Mucosa of stomach (tissue), 1 donor: ENCODE measurements at regions not wholly inside any gene's neighbourhood (a gene's known extent, or its start where the extent isn't known, plus 50 kb on each side); places are given as distances from the start of the nearest gene placed in this dataset.

Experiments used
- H3K27me3 ChIP-seq: one replicate; pipeline ENCODE4 v1.7.0; 2013; ENCODE audit warnings: mild to moderate bottlenecking, low read length; ENCODE audit not compliant: control insufficient read depth, insufficient read depth
- H3K36me3 ChIP-seq: one replicate; pipeline ENCODE4 v1.7.0; 2013; ENCODE audit warnings: low read length; ENCODE audit not compliant: control insufficient read depth, insufficient read depth
- H3K4me1 ChIP-seq: one replicate; pipeline ENCODE4 v1.7.0; 2013; ENCODE audit warnings: mild to moderate bottlenecking, low read length; ENCODE audit not compliant: control insufficient read depth, insufficient read depth
- H3K4me3 ChIP-seq: one replicate; pipeline ENCODE4 v1.7.0; 2013; ENCODE audit warnings: low read length
- H3K9ac ChIP-seq: one replicate; pipeline ENCODE4 v1.7.0; 2013; ENCODE audit warnings: mild to moderate bottlenecking, low read length, moderate library complexity
- H3K9me3 ChIP-seq: one replicate; pipeline ENCODE4 v1.7.0; 2013; ENCODE audit warnings: mild to moderate bottlenecking, low read length, moderate library complexity; ENCODE audit not compliant: control insufficient read depth
- donor health status: Pancreatic carcinoma.

DNA sequence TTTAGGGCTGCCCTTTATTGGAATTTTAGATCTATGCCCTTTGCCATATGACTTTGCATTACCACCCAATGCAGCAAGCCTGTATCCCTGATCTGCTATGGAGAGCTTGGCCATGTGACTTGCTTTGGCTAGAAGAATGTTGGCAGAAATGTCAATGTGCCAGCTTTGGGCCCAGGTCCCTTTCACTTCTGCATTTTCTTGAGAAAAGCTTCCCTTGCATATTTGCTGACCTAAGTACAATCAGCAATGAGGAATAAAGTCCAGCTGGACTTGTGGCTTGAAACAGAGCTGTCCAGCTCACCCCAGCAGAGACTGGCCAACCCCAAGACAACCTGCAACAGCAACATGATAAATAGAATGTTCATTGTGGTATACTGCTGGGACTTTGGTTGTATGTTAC lies 135.9 kb downstream of the PAH start:
- H3K4me1 ChIP-seq, result no peaks in the 10 kb centered on the region
- no peak overlapping the region for H3K4me3 ChIP-seq
- no peak overlapping the region for H3K9ac ChIP-seq

DNA sequence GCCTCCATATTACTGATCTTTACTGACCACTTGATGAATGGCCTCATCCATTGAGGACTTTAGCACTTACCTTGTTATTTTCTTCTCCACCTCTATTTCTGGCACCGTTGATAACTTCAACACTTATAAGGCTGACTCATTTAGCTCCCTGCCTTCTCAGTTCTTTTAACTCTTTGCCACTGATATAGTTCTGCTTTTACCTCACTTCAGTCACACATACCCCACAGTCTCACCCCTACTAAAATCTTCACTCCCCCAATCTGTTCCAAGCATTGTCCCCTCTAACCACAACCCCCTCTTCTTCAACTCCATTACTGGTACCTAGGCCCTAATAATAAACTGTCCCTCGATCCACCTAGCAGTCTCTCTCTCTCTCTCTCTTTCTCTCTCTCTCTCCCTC lies 141.0 kb downstream of the PAH start:
- Histone ChIP-seq H3K9me3 (no peaks in the 10 kb centered on the region), H3K27me3 (no peaks in the 10 kb centered on the region), H3K4me1 (no peaks in the 10 kb centered on the region), H3K36me3 (no peaks in the 10 kb centered on the region), H3K4me3 (no peak overlapping the region), H3K9ac (no peak overlapping the region)

More for the DNA sequence above, 135.9 kb downstream of the PAH start:
- no peaks in the 10 kb centered on the region for H3K36me3 ChIP-seq
- H3K27me3 ChIP-seq, result no peaks in the 10 kb centered on the region
- no peaks in the 10 kb centered on the region for H3K9me3 ChIP-seq

DNA sequence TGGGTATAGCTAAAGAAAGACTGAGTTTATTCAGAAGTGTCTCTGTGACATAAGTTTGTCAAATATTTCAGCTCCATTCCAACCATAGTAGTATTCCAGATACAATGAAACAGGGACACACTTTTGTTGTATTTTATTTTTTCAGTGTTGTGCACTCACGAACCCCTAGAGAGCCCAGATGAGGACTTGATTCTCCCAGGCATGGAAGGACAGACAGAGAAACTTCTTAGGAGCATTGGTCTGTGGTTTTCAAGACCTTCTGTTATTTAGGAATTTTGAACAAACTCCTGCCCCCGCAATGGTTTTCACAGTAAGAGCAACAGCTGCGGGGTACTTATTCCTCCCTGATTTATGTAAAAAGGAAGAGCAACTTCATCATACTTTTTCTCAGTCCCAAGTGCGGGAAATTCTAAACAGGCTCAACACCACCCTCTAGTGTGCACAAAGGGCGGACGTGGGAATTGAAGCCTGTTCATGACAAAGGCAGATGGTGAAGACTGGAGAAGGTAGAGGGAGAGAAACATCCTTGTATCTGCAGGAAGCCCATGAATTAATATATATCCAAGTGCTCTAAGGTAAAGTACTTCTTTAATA lies 147.6 kb downstream of the PAH start:
- no peaks in the 10 kb centered on the region for H3K4me1 ChIP-seq
- no peak overlapping the region for H3K9ac ChIP-seq

DNA sequence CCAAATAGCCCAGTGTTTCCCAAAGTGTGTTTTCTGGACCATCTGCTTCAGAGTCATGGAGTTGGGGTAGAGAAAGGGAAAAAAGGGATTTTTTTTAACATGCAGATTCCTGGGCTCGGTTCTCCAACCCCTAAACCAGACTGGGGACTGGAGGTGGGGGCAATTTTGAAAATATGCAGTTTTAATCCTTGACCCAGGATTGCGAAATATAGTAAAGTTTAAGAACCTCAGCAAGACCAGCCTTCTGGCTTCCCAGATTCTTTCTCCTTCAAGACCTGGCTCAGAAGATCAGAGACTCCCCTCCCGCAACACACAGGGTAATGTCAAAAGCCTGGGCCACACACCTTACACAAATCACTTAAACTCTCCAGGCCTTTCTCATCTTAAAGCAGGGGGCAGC lies 150.1 kb downstream of the PAH start:
- Histone ChIP-seq H3K36me3 (no peaks in the 10 kb centered on the region), H3K9ac (no peak overlapping the region), H3K4me3 (no peak overlapping the region), H3K9me3 (no peaks in the 10 kb centered on the region), H3K4me1 (no peaks in the 10 kb centered on the region), H3K27me3 (no peaks in the 10 kb centered on the region)

More for the DNA sequence above, 147.6 kb downstream of the PAH start:
- no peaks in the 10 kb centered on the region for H3K9me3 ChIP-seq
- H3K4me3 ChIP-seq, result no peak overlapping the region
- H3K27me3 ChIP-seq, result no peaks in the 10 kb centered on the region
- H3K36me3 ChIP-seq, result no peaks in the 10 kb centered on the region

DNA sequence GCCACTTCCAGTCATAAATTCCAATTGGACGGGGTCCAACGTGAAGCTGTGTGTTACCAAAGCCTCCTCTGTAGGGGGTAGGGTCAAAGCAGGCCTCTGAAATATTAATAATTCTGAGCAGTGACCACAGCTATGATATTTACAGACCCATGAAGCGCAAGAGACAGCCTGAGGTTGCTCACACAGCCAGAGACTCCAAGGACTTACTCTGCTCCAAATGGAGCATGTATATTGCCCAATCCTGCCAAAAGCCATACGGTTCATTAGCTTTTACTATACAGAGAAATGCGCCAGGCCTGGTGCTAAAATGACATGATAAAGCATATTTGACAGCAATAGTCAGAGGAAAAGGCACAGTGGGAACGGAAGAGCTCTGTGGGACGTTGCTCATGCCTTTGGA lies 151.3 kb downstream of the PAH start:
- Histone ChIP-seq H3K27me3 (no peaks in the 10 kb centered on the region), H3K9ac (no peak overlapping the region), H3K4me1 (no peaks in the 10 kb centered on the region), H3K9me3 (no peaks in the 10 kb centered on the region), H3K4me3 (no peak overlapping the region), H3K36me3 (no peaks in the 10 kb centered on the region)

DNA sequence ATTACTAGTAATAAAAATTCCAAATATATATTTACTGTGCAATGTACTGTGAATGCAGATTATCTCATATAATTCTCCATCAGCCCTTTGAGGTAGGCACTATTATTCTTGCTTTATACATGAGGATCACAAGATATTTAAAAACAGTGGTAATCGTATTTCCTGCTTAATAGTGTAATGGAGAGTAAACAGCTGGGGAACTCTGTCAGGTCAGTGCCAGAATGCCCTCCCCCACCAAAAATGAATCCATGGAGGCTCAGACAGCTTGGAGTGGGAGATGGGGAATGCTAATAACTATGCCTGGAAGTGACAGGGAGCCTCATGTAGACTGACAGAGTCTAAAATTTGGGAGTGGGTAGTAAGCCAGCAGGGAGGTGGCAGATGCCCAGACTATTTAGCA lies 153.6 kb downstream of the PAH start:
- H3K9ac ChIP-seq, result no peak overlapping the region
- no peaks in the 10 kb centered on the region for H3K36me3 ChIP-seq
- H3K9me3 ChIP-seq, result no peaks in the 10 kb centered on the region
- H3K4me3 ChIP-seq, result no peak overlapping the region
- no peaks in the 10 kb centered on the region for H3K4me1 ChIP-seq
- no peaks in the 10 kb centered on the region for H3K27me3 ChIP-seq

DNA sequence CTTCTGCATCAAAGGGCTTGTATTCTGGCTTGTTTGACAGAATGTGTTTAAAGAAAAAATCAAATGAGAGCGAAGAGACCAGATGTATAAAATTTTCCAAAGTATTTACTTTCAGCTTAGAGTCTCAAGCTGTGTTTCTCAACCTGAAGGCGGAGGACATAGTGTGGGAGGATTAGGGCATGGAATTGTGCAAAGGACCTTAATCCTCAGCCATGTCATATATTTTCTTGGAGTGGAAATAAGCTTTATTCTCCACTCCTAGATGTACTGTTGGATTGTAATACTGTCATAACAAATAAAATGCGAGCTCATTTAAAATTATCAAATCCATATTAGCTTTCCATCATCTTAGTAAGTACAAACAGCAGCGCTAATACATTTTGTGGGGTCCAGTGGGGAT lies 154.0 kb downstream of the PAH start:
- Histone ChIP-seq H3K27me3 (no peaks in the 10 kb centered on the region), H3K9ac (no peak overlapping the region), H3K4me3 (no peak overlapping the region), H3K36me3 (no peaks in the 10 kb centered on the region), H3K9me3 (no peaks in the 10 kb centered on the region), H3K4me1 (no peaks in the 10 kb centered on the region)

DNA sequence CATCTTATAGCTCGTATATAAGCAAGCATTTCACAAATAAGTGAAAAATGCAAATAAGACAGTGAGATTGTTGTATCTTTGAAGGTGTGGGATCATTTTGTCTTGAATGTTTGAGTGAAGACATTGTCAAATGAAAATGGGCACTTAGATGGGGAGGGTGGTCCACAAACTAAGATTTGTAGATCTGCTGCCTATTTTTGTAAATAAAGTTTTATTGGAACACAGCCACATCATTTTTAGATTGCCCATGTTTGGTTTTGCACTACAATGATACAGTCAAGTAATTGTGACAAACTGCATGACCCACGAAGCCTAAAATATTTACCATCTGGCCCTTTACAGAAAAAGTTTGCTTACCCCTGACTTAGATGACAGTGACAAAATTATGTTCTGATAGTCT lies 156.7 kb downstream of the PAH start:
- no peak overlapping the region for H3K4me3 ChIP-seq
- no peak overlapping the region for H3K9ac ChIP-seq
- H3K36me3 ChIP-seq, result no peaks in the 10 kb centered on the region
- no peaks in the 10 kb centered on the region for H3K9me3 ChIP-seq
- no peaks in the 10 kb centered on the region for H3K27me3 ChIP-seq
- H3K4me1 ChIP-seq, result no peaks in the 10 kb centered on the region

DNA sequence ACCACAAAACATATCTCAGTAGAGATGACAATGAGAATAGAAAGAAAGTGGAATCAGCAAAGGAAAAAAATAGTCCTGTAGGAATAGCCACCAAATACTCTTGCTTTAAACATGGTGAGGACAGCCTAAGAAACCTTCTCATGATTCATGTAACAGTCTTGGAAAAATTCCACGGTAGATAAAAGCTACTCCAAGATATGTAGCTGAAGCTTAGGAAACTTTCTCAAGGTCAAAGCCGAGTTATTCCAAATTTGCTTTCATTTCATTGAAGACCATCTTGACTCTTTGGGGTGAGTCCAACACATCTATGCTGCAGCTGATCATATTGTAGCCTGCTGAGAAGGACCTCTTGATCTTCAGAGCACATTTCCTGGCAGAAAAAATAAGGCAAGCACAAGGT lies 157.6 kb downstream of the PAH start:
- Histone ChIP-seq H3K36me3 (no peaks in the 10 kb centered on the region), H3K4me3 (no peak overlapping the region)

DNA sequence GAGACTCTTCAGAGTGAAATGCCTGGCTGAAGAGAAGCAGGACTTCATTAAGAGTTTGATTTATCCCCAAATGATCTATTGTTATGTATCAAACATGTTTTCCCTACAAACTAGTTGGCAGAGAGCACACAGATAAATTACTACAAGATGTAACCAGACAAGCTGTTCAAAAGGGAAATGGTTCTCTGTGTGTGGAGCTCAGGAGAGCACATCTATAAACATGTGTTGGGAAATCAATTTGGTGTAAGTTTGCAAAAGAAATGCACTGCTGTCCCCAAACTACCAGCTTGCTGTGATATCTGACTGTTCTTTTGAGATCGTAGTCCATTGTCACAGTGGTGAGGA lies 159.2 kb downstream of the PAH start:
- Histone ChIP-seq H3K9me3 (no peaks in the 10 kb centered on the region), H3K9ac (no peak overlapping the region), H3K27me3 (no peaks in the 10 kb centered on the region), H3K4me1 (no peaks in the 10 kb centered on the region), H3K36me3 (no peaks in the 10 kb centered on the region), H3K4me3 (no peak overlapping the region)

More for the DNA sequence above, 157.6 kb downstream of the PAH start:
- H3K4me1 ChIP-seq, result no peaks in the 10 kb centered on the region
- no peaks in the 10 kb centered on the region for H3K27me3 ChIP-seq
- no peaks in the 10 kb centered on the region for H3K9me3 ChIP-seq
- H3K9ac ChIP-seq, result no peak overlapping the region

DNA sequence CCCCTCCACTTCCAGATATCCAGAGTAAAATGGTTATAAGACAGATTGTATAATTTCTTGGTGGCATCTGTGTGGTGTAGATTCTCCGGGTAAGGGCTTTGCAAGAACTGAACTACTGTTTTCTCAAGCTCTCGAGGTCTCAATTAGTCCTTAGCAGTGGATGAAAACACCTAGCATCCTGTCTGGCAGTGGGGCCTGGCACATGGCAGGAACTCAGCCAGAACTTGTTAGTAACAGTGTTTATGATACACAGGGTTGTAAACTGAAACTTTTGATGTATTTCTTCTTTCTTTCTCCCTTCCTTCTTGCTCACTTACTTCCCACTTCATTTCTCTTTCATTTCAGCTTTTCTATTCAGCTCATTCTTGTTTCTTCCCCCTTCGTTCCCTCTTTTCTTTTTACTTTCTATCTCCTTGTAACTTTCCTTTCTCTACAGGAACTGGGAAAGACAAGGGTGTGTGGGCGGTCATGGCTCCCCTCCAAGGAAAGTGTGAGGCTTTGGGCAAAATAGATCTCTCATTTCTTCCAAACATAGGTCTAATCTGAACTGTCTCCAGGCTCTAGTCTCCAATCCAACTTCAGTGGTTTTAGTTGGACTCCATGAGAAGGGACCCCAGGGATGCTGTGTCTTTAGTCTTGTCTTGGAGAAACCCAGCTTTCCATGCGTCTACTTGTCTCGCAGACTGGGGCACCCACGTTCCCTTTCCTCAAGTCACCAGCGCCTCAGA lies 159.7 kb downstream of the PAH start:
- no peak overlapping the region for H3K4me3 ChIP-seq
- H3K36me3 ChIP-seq, result no peaks in the 10 kb centered on the region
- no peaks in the 10 kb centered on the region for H3K4me1 ChIP-seq
- H3K27me3 ChIP-seq, result no peaks in the 10 kb centered on the region
- H3K9ac ChIP-seq, result no peak overlapping the region
- H3K9me3 ChIP-seq, result no peaks in the 10 kb centered on the region

DNA sequence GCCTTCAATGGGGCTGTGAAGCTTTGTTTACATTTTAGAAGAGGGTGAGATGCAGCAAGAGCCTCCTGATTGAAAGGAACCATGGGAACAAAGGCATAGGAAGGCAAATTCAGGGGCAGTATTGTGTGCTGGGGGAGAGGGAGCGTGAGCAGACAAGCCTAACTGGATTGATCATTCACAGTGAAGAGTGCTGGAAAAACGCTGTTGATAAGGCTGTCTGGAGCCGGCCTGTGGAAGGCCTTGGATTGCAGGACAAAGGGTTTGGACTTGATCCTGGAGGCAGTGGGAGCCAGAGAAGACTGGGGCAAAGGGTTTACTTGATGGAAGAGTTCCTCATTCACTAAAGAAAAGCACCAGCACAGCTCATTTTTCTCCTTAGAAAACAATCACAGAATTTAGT lies 160.5 kb downstream of the PAH start:
- Histone ChIP-seq H3K9ac (no peak overlapping the region), H3K36me3 (no peaks in the 10 kb centered on the region), H3K27me3 (no peaks in the 10 kb centered on the region), H3K9me3 (no peaks in the 10 kb centered on the region), H3K4me3 (no peak overlapping the region), H3K4me1 (no peaks in the 10 kb centered on the region)

DNA sequence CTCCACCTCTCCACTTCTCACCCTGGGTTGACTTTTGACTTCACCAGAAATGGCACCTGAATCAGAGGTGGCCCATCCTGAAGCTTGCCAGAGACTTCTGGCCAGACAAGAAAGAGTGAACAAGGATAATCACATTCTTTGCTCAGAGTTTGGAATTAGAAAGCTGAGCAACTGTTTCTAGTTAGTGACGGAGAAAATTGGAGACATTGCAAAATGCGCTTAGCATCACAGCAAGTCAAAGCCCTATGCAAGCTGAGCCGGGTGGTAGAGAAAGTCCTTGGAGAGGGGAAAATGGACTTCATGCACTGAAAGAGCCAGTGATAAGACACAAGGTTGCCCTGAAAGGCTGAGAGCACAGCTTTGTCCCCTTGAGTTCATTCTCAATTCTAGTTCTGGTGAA lies 161.8 kb downstream of the PAH start:
- no peak overlapping the region for H3K9ac ChIP-seq

More for the DNA sequence above, 161.8 kb downstream of the PAH start:
- H3K4me3 ChIP-seq, result no peak overlapping the region
- H3K9me3 ChIP-seq, result no peaks in the 10 kb centered on the region
- H3K36me3 ChIP-seq, result no peaks in the 10 kb centered on the region
- no peaks in the 10 kb centered on the region for H3K27me3 ChIP-seq
- H3K4me1 ChIP-seq, result no peaks in the 10 kb centered on the region
